ENCODE measurements at regions not wholly inside any gene's neighbourhood (a gene's known extent, or its start where the extent isn't known, plus 50 kb on each side); places are given as distances from the start of the nearest gene placed in this dataset.
A peak's percentile ranks its signal among the peaks of the same experiment; 100 is the strongest.

- DNase-seq: no peak
Observed at GRCh38 chr1:36675106-36675505, 192.4 kb upstream of the CSF3R start.

DNA sequence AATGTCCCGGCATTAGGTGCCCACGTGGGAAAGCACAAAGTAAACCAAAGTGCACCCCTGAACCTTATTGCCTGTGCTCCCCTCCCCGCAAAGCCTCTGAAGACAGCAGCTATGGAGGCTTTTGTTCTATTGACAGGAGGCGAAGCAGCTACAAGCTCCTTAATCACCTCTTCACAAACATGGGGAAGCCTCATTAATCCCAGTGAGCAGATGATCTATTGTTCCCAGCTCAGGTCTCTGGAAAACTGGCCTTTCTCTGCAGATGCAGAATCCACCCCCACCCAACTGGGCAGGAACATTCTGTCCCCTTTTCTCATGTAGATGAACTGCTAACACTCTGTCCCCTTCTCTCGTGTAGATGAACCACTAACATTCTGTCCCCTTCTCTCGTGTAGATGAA lies 190.5 kb upstream of the CSF3R start:
- DNase-seq: peak; percentile 68

- no peak for DNase-seq
Observed at GRCh38 chr1:36669262-36669661, 186.5 kb upstream of the CSF3R start.

DNA sequence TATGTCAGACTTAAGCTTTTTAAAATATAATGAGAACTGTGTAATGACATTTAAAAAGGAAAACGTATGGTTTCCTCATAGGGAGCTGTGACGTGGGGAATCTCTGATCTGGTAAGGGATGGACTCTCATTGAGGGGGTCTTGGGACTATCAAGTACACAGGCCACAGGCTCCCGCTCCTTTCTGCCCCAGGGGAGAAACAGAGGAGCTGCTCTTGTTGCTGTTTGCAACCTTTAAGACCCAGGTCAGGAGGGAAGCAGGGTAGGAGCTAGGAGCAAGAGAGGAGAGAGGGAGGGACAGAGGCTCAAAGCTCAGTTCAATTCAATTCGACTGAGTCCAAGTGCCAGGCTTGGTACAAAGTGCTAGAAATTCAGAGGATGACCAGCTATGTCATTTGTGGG lies 185.1 kb upstream of the CSF3R start:
- no peak for DNase-seq

GRCh38 chr1:36667256-36667655 lies 184.5 kb upstream of the CSF3R start:
- DNase-seq: no peak

DNA sequence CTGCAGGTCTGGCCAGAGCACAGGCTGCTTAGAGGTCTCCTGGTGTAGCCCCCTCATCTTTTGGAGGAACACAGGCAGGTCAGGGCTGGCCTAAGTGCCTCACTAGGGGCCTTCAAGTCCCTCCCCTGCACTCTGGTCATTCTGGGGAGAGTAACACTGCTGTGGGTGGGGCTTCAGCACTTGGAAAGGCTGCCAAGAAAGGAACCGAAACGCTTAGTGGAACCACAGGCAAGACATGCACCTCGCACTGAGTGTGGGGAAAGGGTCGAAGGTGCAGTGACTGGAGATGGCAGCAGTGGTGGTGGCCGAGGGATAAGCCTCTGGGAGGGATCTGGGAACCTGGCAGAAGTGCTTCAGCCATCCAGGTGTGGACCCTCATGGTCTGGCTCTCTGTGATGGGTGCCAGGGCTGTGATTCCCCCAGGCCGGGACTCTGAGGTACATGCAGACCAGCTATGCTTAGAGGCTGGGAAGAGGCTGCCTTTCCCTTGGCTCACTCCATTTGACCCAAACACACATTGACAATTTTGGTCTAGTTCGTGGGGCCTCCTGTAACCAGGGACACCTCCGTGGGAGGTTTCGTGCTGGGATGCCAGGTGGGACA lies 182.9 kb upstream of the CSF3R start:
- DNase-seq: no peak

GRCh38 chr1:36664571-36665287 lies 182.0 kb upstream of the CSF3R start:
- DNase-seq: no peak

DNA sequence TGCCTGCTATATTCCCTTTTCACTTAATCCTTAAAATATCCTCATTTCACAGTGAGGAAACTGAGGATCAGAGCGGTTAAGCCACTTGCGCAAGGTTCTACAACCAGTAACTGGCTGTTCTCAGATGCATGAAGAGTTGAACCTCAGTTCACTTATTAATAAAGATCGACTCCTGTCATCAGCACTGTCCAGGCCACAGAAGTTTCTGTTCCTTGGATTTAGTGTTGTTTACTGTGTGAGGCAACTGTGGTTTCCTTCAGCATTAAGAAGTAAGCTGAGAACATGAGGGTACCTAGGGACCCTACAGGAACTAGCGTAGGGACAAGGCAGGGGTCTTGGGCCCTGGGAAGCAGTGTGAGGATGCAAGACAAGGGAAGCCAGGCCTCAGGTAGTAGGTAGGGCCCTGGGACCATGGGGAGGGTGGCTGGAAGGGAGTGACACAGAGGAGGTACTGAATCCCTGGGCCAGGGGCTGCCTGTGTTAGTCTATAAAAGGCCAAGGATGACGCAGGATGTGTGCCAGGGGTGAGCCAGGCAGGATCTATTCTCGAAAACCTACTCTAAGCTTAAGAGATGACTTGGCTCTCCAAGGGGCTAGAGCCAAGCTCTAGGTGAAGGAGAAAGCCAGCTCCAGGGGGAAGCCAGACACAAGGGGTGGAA lies 181.2 kb upstream of the CSF3R start:
- DNase-seq: no peak

DNA sequence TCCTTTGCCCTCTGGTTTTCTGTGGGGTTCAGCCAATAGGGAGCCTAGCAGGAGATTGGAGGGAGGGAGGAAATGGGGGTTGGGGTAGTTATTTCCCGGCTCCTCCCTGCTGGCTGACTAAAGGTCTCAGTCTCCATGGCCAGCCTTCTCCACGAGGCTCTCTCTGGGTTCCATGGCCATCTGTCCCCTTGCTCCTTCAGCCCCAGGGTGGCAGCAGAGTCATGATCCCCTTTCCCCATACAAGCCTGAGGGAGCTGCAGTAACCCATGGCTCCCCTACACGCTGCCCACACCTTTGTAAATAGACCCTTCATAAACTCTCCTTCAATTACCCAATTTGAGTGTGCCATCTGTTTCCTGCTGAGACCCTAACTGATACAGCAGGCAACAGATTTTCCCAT lies 176.1 kb upstream of the CSF3R start:
- DNase-seq: no peak

- DNase-seq: no peak
Observed at GRCh38 chr1:36657826-36658225, 175.1 kb upstream of the CSF3R start.

DNA sequence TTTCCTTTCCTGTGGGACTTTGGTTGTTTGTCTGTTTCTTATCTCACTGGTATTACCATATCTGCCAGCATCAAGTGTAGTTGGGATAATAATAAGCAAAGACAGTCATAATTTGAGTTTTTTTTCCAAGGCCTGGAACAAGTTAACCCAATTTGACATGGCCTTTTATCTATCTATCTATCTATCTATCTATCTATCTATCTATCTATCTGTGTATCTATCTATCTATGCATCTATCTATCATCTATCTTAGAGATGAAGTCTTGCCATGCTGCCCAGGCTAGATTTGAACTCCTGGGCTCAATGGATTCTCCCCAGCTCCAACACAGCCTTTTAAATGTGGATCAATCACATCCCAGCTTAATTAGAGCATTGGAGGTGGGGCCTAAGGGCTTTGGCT lies 174.1 kb upstream of the CSF3R start:
- no peak for DNase-seq

- no peak for DNase-seq
Observed at GRCh38 chr1:36656271-36656670, 173.6 kb upstream of the CSF3R start.

DNA sequence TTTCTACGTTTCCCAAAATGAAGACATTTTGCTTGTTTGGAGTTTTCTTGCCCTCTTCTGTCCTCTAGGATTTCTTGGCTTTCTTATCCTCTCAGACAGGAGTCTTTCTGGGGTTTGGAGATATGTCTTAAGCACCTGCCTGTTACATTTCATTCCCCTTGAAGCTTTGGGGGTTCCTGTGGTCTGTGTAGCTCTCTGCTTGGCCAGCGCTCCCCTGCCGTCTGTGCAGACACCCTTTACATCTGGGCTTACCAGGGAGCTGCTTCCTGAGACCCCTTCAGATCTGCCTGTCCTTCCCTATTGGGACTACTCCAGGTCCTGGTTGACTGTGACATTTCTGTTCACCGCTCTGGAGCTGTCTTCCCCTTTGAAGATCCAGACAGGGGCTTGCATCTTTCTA lies 171.9 kb upstream of the CSF3R start:
- DNase-seq: no peak

DNA sequence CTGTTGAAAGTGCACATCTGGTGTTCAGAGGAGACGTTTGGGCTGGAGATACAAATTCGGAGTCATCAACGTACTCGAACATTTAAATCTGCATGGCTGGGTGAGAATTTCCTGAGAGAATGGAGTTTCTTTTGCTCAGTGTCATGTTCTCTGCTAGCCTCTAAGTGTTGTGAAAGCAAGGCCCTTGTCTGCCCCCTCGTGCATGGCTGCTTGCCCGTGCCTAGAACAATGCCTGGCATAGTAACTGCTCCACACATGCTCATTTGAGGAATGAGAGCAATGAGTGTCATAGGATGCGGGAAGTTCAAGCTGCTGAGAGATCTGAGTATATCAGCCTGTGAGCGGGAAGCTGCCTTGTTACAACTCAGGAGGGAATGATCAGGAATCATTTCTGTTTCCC lies 171.1 kb upstream of the CSF3R start:
- DNase-seq: peak; percentile 95

- peak; percentile 49 for DNase-seq
Observed at GRCh38 chr1:36652586-36652985, 169.9 kb upstream of the CSF3R start.

DNA sequence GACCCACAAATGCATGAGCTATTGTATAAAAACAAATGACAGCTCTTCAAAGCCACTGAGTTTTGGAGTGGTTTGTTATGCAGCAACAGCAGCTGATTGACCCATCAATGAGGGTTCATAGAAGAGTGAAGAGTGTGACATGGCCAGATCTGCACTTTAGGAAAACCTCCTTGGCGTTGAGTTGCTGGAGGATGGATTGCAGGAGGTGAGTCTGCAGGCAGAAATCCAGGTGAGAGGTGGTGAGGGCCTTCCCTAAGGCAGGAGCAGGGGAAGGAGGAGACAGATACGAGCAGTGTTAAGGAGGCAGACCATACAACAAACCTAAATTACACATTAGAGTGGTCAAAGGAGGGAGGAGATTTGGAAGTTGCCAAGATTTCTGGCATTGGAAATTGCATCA lies 169.3 kb upstream of the CSF3R start:
- no peak for DNase-seq

DNA sequence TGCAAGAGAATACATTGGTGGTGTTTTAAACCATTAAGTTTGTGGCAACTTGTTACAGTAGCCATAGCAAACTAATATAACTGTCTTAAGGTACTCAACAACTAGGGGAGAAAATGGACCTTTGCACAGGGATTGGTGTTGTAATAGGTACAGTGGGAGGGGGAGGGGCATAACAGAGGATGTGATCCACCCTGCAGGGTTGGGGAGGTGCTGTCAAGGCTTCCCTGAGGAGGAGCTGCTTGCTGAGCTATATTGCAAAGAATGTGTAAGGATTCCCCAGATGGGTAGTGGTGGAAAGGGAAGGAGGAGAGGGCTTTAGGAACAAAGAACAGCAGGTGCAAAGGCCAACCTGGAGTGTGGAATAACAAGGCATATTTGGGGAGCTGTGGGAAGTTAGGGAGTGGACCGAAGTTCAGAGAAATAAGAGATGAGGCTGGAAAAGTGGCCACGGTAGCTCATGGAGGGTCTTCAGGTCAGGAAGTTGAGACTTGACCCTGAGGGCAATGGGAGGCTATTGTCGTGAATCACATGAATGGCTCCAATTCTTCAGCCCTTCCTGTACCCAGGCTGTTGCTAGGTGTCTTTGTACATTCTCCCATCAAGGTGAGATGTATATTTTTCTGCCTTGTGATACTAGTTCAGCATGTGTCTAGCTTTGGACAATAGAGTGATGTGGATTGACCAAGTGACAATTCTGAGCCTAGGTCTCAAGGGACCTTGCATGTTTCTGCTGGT lies 168.6 kb upstream of the CSF3R start:
- no peak for DNase-seq

- DNase-seq: peak; percentile 91
Observed at GRCh38 chr1:36650200-36651065, 167.7 kb upstream of the CSF3R start.

DNA sequence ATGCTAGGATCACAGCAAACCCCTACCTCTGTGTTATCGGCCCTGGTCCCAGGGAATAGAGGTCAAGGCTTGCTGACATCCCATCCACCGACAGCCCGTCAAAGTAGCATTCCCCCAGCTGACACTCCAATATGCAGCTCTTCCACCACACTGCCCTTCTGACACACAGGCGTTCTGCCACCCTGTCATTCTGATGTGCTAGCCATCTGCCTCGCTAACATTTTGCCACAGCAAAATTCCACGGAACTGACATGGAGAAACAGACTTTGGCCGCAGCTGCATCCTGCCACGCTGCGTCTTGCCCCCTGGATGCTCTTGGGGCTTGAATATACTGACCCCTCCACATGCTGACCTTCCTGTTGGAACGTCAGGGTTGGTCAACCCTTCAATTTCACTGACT lies 163.2 kb upstream of the CSF3R start:
- no peak for DNase-seq

GRCh38 chr1:36644556-36644955 lies 161.8 kb upstream of the CSF3R start:
- no peak for DNase-seq

DNA sequence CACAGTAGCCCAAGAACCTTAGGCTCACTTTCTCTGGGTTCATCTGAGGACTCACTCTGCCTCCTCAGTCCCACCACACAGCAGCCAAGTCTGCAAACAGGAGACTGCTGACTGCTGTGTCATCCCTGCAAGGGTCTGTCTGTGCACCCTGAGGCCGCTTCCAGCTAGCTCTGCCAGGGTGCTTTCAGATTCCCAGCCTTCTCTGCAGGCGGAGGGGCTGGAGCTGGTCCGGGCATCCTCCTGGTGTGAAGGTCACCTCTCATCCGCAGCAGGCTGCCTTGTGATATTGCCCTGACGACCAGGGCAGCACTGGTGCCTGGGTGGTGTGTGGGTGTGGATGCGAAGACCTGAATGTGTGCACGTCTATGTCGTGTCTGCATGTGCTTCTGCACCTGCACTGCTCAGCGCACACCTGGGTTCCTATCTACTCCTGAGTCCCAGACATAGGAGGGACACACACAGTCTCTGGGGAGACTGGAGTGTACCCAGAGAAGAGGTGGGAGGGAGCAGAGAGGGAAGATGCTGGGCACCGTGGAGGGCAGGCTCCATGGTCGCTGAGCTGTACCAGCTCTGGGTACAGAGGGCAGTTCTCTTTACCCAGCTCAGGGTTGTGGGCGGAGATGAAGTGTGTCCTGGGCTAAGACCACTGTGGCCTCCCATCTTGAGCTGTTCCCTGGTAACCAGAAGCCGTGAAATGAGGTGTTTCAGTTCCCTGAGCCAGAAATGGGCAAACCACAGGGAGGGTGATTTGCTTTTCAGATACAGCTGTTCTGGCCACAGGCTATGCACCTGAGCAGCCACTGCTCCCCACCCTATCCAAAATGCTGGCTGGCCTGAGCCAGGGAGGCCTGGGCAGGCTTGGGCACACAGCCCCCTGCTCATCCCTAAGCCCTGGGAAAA lies 160.9 kb upstream of the CSF3R start:
- no peak for DNase-seq

- DNase-seq: no peak
Observed at GRCh38 chr1:36642802-36643201, 160.1 kb upstream of the CSF3R start.

Data from NCI-H2029 (cell line).